Right renal cortex interstitium (tissue), 3 donors: ENCODE measurements at regions not wholly inside any gene's neighbourhood (a gene's known extent, or its start where the extent isn't known, plus 50 kb on each side); places are given as distances from the start of the nearest gene placed in this dataset.

ENCODE experiments used
- DNase-seq, 3 donors: peaks; one replicate each; pipeline ENCODE4 v3.0.0-alpha.2; 2013; ENCODE audit warnings: low read depth in 3 of 3, low spot score in 2 of 3

DNA sequence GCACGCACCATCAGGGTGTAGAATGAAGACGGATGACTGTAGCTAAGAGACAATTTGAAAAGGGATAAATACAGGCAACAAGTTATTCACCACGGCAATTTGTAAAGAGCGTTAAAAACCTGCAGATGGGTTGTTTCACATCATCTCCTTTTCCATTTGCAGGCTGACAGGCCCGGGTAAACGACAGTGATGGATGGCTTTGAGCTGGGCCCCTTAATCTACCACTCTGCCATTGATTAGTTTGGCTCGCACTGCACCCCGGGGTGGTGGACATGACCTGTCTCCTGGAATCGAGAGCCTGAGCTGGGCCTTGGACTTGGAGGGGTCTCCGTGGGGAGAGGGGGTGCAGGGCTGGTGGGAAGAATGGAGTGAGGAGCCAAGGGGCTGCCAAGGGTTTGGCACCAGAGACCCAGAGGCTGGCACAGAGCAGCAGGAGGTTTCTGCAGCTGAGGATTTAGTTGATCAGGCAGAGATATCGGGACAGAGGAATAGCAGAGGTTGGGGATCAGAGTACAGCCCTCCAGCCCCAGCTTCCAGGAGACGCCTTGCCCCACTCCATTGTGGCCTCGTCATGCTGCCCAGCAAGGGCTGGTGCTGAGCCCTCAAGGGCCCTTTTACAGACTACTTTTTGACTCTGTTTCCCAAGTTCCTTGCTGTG is 110.6 kb upstream of the NECTIN1 start:
- no peak for DNase-seq

- DNase-seq: no peak
These were observed 106.8 kb upstream of the NECTIN1 start for GRCh38 chr11:119835753-119836152.

DNA sequence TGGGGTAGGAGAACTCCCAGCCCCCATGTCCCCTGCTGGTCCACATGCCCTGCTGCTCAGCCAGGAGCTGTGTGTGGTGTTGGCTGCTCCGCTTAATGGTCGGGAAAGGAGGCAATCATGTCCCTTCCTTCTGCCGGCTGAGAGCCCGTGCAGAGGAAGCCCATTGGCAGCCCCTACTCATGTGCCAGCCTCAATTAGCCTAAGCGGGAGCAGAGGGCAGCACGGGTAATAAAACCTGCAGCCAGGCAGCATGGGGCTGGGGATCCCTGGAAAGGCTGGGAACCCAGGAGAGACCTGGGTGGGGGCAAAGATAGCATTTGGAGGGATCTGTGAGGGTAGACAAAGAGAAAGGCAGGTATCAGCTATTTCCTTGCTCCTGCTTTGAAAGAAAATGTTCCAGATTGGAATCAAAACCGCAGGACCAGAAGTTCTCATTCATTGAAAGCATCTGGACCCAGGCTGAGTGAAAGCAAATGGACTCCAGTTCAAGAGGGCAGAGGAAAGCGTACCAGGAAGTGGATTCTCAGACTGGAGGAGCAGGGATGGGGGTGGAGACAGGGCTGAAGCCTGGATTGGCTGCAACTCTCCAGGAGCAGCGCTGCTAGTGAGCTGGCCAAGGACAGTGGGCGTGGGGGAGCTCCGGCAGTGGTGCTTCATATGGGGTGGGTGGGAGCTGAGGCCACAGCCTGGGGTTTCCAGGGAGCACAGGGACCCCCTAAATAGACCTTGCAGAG is 103.4 kb upstream of the NECTIN1 start:
- peak; percentile 53 to 64 (median 54) for DNase-seq

DNA sequence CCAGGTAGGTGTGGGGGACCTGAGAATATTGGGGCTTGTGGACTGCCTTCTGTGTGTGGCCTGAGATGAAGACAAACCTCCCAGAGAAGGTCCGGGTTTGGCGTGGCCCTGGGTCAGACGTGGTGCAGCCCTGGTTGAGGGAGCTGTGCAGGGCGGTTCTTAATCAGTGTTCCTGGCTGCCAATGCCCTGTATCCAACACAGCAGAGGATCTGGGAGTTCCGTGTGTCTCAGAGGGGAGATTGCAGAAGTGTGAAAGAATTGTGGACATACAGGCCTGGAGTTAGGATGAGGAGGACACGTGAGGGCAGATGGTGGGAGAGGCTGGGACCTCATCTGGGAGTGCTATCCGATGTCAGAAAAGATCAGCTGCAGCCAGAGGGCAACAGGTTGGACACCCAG is 102.0 kb upstream of the NECTIN1 start:
- DNase-seq: no peak

GRCh38 chr11:119830400-119830799 is 101.4 kb upstream of the NECTIN1 start:
- DNase-seq: no peak

DNA sequence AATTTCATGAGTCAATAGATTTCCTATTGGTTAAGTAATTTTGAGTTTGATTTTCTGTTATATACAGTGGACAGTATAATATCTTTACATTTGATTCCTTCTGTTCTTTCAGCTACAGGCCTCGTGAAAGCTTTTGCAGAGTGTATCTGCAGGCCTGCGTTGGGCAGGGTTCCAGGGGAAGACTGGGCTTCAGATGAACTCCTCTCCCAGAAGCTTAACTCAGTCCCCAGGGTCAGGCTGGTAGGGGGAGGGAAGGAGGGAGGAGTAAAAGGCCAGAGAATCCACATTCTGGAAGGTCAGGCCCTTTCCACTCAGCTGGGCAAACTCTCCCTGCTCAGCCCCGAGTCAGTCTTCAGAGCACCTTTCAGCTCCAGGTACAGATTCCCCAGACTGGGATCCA is 100.4 kb upstream of the NECTIN1 start:
- no peak for DNase-seq

- DNase-seq: no peak
These were observed 99.8 kb upstream of the NECTIN1 start for GRCh38 chr11:119828819-119829218.

DNA sequence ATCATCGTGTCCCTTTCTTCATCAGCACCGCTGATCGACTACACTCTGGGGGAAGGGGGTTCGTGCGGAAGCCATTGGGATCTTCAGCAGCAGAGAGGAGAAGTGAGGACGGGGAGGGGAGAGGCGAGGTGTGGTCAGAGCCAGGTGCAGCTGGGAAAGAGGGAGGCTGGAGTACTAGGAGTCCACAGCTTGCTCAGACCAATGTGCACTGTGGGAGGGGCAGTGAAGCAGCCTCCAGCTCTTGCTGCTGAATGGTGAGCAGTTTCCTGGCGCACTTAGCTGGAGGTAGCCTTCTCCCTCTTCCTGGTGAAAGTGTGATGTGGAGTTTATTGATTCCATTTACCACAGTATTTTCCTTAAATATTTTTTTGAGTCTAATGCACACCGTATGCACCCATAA is 99.0 kb upstream of the NECTIN1 start:
- no peak for DNase-seq

GRCh38 chr11:119827113-119827512 is 98.1 kb upstream of the NECTIN1 start:
- DNase-seq: no peak

DNA sequence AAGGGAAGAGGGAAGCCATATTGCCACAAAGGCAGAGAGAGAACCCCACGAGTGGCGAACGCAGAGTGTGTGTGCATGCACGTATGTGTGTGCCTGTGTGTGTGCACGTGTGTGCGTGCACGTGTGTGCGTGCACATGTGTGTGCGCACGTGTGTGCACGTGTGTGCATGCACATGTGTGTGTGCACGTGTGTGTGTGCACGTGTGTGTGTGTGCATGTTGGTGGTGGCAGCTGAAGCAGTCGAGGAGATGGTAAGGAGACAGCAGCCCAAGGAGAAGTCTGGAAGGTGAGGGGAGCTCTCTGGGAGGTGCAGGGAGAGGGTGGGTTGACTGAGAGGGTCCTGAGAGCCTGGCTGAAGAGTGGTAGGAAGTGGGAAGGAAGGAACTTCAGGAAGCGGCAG is 94.1 kb upstream of the NECTIN1 start:
- no peak for DNase-seq

DNA sequence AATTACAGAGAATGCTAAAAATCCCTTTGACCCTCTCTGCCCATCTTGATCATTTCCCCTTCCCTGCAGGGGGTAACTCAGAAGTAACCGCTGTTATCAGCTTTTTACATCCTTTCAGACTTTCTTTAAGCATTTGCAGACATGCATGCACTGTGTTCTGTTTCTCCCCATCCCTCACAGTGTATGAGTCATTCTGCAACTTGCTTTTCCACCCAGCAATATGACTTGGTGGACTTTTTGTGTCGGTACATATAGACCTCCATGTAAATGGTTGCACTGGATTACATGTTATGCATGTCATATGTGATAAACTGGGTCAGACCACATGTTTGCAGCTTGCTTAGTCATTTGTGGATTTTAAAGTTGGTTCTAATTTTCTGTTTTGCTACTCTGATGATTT is 87.7 kb upstream of the NECTIN1 start:
- DNase-seq: no peak

GRCh38 chr11:119814766-119815165 is 85.8 kb upstream of the NECTIN1 start:
- DNase-seq: no peak

DNA sequence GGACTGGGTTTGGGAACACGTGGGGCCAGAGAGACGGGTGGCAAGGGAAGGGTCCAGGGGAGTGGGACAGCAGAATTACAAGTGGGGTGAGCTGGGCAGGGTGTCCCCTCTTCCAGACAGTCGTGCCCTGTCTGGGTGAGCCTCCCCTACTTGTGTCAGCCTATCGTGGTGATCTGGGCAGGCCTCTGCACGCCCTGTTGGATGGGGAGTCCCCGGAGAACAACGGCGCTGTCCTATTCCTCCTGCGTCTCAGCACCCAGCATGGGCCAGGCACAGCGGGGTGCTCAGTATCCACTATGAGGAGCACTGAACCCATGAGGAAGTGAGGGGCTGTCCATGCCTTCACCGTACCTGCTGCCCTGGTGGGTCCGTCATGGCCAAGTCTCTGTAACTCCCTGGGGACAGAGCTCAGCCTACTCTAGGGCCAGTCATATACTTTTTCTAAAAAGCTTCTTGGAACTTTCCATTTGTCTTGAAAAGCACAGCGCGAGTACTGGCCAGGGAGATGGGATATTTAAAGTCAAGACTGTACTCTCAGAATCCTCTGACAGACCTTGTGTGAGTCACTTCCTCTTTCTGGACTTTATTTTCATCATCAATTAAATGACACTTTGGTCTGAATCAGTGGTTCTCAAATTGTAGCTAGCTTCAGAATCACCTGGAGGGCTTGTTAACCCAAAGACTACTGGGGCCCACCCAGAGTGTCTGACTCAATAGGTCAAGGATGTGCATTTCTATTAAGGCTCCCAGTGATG is 81.7 kb upstream of the NECTIN1 start:
- no peak for DNase-seq

DNA sequence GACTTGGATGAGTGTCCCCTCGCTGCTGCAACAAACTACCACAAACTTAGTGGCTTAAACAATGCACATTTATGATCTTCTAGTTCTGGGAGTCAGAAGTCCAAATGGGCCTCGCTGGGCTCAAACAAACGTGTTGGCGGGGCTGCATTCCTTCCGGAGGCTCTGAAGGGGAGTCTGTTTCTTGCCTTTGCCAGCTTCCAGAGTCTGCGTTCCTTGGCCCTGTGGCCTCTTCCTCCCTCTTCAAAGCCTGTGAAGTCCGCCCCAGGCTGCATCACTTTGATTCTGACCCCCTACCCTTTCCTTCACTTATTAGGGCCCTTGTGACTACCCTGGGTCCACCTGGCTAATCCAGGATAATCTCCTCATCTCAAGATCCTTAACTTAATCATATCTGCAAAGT is 80.3 kb upstream of the NECTIN1 start:
- DNase-seq: no peak

DNA sequence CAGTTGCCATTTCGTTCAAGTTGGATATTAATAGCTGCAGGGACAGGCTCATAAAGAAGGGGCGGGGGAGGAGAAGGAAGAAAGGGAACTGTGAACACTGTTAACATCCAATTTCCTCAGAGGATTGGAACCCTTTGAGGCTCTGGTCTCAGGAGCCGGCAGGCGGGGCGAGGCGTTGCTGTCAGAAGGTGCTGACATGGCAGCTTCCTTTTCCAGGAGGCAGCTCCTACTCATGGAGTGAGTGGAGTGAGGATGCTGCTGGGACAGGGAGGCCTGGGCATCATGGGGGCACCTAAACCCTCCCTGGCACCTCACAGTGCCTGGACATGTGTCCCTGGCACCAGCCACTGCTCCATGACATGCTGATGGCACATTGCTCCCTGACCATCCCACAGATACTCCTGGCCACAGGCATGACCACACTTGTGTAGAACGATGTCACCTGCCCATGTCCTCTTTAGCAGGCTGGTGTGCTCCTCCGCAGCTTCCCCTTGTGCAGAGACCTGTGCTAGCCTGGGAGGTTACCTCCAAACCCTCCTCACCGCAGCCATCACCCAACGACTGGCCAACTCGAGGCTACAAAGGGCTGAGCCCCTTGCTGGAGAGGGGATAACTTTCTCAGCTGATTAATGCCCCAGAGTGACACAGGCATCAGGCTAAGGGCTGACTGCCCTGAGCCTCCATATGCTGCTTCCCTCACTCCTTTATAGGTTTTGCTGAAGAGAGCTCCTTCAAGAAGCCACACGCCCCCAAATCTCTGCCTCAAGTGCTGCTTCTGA is 79.6 kb upstream of the NECTIN1 start:
- no peak for DNase-seq

DNA sequence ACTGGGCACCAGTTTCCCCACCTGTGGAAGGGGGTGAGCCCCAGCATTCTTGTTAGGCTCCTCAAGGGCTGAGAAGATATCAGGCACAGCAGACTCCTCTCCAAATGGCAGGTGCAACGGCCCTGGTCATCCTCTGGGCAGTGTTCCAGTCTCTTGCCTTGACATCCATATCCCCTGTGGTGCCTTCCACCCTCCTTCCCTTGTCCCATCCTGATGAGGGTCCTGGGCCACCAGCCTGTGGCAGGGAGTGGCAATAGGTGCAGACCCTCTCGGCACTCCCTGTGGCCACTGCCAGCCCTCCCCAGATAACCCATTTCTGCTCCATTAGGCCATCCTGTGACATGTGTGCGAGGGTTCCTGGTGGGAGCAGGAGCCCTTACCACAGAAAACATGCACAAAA is 78.8 kb upstream of the NECTIN1 start:
- DNase-seq: no peak

- no peak for DNase-seq
These were observed 78.4 kb upstream of the NECTIN1 start for GRCh38 chr11:119807402-119807801.

- no peak for DNase-seq
These were observed 77.3 kb upstream of the NECTIN1 start for GRCh38 chr11:119806064-119806915.

DNA sequence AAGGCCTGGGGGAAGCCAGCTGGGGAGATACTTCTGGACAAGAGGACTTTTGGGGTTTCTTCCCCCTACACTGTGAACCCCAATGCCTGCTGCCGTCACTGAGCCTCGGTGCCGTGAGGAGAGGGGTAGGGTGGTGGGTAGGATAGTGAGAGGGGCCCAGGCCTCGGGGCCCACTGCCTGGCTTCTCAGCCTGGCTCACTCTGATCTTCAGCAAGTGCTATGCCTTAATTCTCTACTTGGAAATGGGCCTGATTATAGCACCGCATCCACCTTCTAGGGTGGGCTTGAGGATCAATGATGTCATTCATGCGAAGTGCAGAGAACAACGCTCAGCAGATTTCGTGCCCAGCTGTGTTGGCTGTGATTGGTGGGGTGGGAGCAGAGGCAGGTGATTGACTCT is 76.7 kb upstream of the NECTIN1 start:
- no peak for DNase-seq

GRCh38 chr11:119804698-119805097 is 75.7 kb upstream of the NECTIN1 start:
- DNase-seq: no peak
